ENCODE measurements at regions not wholly inside any gene's neighbourhood (a gene's known extent, or its start where the extent isn't known, plus 50 kb on each side); places are given as distances from the start of the nearest gene placed in this dataset.

DNA sequence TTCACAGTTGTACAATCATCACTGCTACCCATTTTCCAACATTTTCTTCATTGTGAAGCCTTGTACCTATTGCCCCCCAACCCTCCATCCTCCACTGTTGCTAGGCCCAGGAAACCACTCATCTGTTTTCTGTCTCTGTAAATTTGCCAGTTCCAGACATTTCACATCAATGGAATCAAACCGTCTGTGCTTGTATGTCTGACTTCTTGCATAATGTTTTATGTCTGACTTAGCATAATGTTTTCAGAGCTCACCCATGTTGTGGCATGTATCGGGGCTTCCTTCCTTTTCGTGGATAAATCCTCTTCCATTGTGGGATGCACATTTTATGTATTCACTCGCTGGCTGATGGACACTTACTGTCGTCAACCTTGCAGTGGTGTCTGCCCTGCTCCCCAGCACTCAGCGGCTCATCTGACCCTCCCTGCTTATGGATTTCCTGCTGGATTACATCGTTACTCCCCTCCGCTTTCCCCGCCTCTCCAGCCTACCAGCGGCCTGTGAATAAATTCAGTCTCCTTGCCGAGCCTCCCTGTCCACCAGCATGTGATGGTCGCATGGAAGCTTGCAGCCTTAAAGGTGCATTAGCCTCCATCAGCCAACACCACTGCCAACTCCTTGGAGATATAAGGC, 727.6 kb upstream of the TMEM132C start:
- no peak for DNase-seq

GRCh38 chr12:127542391-127542790, 724.6 kb upstream of the TMEM132C start:
- DNase-seq, result no peak

GRCh38 chr12:127542931-127543330, 724.0 kb upstream of the TMEM132C start:
- DNase-seq, result no peak

- DNase-seq, result no peak
Measured at GRCh38 chr12:127546721-127547505, 720.1 kb upstream of the TMEM132C start.

- no peak for DNase-seq
Measured at GRCh38 chr12:127548123-127548553, 718.8 kb upstream of the TMEM132C start.

GRCh38 chr12:127550271-127550670, 716.7 kb upstream of the TMEM132C start:
- DNase-seq, result no peak

DNA sequence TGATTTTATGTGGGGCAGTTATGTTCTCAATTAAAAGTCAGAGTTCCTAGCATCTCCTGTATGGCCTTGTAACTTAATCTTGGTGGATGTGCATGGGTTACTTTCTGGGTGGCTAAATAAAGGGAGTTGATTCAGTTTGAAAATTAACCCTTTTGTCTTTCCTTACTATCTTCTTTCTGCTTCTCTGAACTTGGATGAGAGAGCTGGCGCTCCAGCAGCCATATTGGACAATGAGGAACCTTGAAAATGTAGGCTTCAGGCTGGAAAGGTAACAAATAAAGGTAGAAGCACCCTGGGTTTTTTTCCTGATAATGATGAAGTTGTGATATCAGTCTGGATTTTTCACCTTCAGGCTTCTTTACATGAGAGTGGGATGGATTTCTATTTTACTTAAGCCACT, 714.1 kb upstream of the TMEM132C start:
- no peak for DNase-seq

DNA sequence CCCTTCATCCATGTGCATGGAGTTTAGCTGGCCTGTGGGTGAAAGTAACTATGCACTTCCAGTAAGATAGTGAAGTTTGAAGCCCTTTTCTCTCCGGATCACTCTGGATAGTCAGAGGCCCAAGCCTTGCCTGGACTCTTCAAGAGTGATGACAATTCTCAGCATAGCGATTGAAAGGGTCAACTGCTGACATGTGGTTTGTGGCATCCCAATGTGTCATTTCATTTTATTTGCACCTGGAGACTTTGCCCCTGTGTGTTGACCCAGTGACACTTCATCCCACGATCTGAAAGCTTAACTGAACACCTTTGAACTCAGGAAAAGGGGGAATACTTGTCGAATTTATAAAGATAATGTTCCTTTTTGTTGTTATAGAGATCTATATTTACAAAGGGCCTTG, 711.9 kb upstream of the TMEM132C start:
- DNase-seq, result no peak

DNA sequence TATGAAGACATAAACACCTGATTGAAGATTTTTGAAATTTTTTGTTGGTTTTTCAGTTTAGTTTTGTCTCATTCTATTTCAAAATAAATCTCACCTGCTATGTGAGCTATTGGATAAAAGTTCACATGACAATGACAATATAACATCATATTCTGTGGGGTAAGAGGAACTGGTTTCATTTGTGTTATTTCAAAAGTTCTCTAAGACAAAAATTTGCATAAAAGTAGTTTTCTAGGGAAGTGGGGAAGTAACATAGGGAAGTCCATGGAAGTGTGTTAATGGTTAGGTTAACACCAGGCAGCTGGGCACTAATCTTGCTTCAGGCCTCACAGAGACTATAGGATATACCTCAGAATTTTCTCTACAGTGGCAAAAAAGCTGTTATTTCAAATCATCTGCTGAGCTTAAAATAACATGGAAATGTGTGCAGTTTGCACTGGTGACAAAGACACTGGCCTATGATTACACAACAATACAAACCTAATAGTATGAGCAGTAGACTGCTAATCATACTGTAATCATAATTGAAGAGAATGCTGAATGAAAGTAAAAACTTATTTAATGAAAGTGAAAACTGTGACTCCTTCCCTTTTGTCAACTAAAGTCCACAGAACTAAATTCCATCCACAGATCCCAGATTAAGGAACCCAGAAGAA, 710.6 kb upstream of the TMEM132C start:
- no peak for DNase-seq

- DNase-seq, result no peak
Measured at GRCh38 chr12:127558361-127558760, 708.6 kb upstream of the TMEM132C start.

DNA sequence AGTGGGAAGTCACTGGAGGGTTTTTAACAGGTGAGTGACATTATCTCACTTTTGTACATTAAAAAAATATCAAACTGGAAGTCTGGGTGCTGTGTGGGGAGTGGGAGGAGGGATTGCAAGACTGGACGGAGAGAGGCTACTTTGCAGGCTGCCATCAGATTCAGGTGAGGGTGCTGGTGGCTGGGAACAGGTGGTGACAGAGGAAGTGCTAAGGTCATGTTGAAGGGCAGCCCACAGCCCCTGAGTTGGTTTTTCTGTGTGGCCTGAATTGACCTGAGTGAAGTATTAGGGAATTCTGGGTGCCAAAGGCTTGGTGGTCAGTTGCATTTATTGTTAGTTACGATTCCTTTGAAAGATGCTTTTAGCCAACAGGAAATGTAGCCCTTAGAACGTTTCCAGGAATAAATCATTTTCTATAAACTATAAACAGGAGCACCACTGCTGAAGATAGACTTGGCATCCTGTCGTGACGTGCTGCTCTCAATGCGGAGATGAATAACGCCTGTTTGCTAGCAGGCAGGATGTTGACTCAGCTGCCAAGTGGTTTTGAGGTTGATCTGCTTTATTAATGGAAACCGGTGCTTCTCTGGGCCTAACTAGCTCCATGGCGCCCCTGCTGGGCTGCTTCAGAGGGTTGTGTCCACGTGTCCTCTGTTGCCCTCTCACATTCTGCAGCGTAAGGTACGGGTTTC, 707.5 kb upstream of the TMEM132C start:
- DNase-seq, result no peak

GRCh38 chr12:127560041-127560478, 706.9 kb upstream of the TMEM132C start:
- no peak for DNase-seq

- DNase-seq, result no peak
Measured at GRCh38 chr12:127562816-127563215, 704.2 kb upstream of the TMEM132C start.

GRCh38 chr12:127565241-127565640, 701.7 kb upstream of the TMEM132C start:
- no peak for DNase-seq

- DNase-seq, result no peak
Measured at GRCh38 chr12:127567531-127567930, 699.4 kb upstream of the TMEM132C start.

DNA sequence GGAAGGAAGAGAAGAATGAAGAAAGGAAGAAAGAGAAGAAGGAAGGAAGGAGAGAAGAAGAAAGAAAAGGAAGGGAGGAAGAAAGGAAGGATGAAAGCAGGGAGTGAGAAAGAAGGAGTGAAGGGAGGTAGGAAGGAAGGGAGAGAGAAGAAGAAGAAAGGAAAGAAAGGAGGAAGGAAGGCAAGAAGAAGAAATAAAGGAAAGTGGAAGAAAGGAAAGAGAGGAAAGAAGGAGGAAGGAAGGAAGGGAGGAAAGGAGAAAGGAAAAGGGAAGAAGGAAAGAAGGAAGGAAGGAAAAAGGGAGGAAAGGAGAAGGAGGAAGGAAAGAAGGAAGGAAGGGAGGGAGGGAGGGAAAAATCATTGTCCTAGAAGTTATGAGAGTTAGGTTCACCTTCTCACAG, 696.6 kb upstream of the TMEM132C start:
- DNase-seq, result no peak

DNA sequence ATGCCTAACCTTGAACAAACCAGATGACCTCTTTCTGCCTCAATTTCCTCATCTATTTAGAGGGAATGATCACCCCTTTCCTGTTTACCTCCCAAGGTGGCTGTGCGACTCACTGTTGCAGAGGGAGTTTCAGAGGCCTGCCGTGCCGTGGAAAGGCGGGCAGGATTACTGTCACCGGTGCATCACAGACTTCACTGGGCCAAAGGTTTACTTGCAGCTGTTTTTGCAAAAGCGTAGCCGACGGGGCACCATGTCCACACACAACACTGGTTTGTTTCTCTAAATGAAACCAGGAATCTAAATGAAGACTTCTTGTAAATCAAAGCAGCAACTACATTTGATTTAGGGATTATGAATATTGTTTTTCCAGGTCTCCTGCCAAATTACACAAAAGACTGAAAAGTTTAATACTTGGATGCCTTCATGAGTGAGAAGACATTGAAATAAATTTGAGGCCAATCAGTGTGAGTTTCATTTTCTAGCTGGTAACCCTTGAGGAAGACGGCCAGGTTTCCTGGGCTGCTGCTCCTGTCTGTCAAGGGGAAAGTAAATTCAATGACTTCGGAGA, 696.1 kb upstream of the TMEM132C start:
- no peak for DNase-seq

DNA sequence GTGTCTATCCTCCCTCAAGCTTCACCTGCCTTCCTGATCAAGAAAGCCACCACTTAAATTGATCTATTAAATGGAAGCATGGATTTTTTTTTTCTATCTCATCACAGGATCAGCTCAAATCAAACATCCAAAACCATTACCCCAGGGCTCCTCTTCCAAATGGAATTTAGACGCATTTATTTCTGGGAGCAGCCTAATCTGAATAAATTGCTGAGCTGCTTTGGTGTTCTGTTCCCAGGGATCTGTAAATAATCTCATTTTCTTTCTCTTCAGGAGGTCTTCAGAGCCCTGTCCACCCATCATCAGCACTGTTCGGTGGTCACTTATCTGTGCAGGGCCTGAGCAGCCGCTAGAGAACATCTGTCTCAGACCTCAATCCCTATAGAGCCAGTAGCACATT, 695.4 kb upstream of the TMEM132C start:
- DNase-seq, result no peak

GRCh38 chr12:127579446-127579845, 687.5 kb upstream of the TMEM132C start:
- DNase-seq, result no peak

- no peak for DNase-seq
Measured at GRCh38 chr12:127582074-127582473, 684.9 kb upstream of the TMEM132C start.

DNA sequence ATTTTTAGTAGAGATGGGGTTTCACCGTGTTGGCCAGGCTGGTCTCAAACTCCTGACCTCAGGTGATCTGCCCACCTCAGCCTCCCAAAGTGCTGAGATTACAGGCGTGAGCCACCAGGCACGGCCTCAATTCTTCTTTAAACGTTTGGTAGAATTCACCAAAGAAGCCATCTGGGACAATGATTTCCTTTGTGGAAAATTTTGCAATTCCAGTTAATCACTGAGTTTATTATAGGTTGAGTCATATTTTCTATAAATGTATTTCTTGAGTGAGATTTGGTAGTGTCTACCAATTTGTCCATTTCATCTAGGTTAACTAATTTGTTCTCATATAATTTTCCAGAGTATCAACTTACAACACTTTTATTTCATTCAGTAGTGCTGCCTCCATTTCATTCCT, 683.9 kb upstream of the TMEM132C start:
- DNase-seq, result no peak

- DNase-seq, result no peak
Measured at GRCh38 chr12:127588249-127588648, 678.7 kb upstream of the TMEM132C start.

DNA sequence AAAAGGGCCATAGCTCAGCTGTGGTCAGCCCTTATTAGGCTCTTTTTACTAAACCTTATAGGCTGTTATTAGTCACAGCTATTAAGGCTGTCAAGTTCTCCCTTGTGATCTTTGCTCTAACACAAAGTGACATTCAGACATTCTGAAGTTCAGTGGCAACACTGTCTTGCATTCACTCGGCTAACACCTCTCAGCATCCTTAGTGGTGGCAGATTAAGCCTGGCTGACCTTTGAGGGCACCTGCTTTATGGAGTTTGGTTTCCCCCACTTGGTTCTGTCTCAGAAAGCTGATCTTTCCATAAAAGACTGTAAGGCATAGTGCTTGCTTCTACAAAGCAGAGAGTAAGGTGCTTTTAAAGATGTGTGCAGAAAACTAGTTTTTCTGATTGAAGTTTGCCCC, 677.4 kb upstream of the TMEM132C start:
- DNase-seq, result no peak
